ENCODE measurements at regions not wholly inside any gene's neighbourhood (a gene's known extent, or its start where the extent isn't known, plus 50 kb on each side); places are given as distances from the start of the nearest gene placed in this dataset.

GRCh38 chr5:124561451-124561850 is 185.0 kb downstream of the ZNF608 start:
- DNase-seq (ENCODE audit: low spot score in 2 of 2) = no peak
- H3K36me3 Mint-ChIP-seq = no peaks in the 10 kb centered on the region
- no peak overlapping the region for H3K27ac Mint-ChIP-seq
- no peak for ATAC-seq
- peaks cover 8 to 11% of the 10 kb centered on the region in 2 donors for H3K9me3 Mint-ChIP-seq

- no peak for ATAC-seq
- H3K36me3 Mint-ChIP-seq = no peaks in the 10 kb centered on the region
Measured at GRCh38 chr5:124560370-124560769, 186.1 kb downstream of the ZNF608 start.

DNA sequence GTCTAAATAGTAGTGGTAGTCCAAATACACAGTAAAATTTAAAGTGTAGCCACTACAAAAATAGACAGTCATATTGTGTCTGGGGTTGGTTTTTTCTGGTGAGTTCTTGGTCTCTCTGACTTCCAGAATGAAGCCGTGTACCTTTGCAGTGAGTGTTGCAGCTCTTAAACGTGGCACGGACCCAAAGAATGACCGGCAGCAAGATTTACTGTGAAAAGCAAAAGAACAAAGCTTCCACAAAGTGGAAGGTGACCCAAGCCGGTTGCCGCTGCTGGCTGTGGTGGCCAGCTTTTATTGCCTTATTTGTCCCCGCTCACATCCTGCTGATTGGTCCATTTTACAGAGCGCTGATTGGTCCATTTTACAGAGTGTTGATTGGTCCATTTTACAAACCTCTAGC is 188.7 kb downstream of the ZNF608 start:
- no peak overlapping the region for H3K27ac Mint-ChIP-seq
- ATAC-seq (no peak), DNase-seq (ENCODE audit: low spot score in 2 of 2) (no peak)
- H3K9me3 Mint-ChIP-seq = peaks cover 4 to 8% of the 10 kb centered on the region in 2 donors
- no peaks in the 10 kb centered on the region for H3K36me3 Mint-ChIP-seq

More at GRCh38 chr5:124560370-124560769, 186.1 kb downstream of the ZNF608 start:
- Mint-ChIP-seq H3K27ac (no peak overlapping the region), H3K9me3 (peaks cover 7 to 8% of the 10 kb centered on the region in 2 donors)
- DNase-seq (ENCODE audit: low spot score in 2 of 2) = no peak

DNA sequence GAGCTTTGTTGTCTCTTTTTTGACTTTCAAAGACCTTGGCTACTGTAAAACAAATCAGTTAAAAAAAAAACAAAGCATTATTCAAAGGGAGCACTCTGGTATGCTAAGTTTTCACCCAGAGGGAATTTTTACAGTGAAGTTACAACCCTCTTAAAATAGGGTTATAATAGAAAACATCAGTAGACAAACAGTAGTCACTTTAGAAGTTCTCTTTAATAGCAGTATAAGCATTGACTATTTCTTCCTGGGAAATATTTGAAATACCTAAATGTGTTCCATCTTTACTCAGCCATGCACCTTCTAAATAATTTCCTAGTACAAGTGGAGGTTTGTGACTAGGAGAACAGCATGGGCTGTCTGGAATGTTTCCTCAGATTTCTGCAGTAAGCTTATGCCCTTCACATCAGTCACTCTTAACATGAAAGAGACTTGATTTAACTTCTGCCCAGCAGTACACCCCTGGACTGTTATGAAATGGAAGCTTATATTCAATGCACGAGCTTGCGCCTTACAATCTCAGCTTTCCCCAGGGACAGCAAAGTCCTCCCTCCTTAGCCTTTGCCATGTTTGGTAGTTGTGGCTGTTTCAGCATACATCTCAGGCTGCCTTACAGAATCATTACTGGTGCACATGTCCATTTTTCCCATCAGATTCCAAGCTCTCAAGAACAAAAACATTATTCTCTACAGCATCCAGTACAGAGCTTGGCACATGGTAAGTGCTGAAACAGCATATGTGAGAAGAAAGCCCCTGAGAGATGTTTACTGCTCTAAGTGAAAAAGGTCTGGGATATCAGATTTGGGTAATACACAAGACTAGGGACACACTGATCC is 191.5 kb downstream of the ZNF608 start:
- Mint-ChIP-seq H3K27ac (no peak overlapping the region), H3K36me3 (no peaks in the 10 kb centered on the region), H3K9me3 (peaks cover 0 to 11% of the 10 kb centered on the region in 2 donors)
- no peak for DNase-seq (ENCODE audit: low spot score in 2 of 2)
- ATAC-seq = no peak

DNA sequence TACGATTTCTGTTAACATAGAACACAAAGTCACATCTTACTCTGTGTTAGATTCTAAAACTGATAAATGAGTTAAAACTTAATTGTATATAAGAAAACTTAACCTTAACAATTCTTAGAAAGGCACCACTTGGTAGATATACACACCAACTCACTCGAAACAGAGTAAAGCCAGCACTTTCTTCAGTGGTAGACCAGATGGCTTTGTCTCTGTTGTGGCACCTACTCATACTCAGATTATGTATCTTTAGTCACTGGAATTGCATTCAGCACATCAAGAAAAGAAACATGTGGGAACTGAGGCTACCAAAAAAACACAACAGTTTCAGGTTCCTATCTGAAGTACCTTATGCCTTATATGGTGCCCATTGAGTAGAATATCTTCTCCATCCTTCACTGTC is 192.5 kb downstream of the ZNF608 start:
- H3K9me3 Mint-ChIP-seq = peaks cover 0 to 7% of the 10 kb centered on the region in 2 donors
- no peak for ATAC-seq

DNA sequence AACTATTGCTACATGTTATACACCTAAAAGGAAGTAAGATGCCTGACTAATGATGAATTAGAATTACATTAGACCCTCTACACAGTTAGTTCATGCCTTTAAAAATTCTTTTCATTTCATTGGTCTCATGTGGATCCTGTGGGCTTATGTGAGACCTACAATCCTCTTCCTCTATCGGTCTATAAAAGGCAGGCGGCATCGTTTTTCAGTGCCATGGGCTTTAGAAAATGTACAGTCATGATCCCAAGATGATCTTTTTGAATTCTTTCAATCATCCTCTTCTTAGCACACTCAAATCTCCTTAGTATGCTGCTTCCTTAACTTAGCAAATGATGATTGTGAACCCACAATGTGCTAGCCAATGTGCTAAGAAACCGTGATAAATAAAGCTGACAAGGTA is 193.9 kb downstream of the ZNF608 start:
- DNase-seq (ENCODE audit: low spot score in 2 of 2) (no peak), ATAC-seq (no peak)
- no peaks in the 10 kb centered on the region for H3K36me3 Mint-ChIP-seq
- H3K9me3 Mint-ChIP-seq = peaks cover 0 to 7% of the 10 kb centered on the region in 2 donors
- no peak overlapping the region for H3K27ac Mint-ChIP-seq

More for the DNA sequence above, 192.5 kb downstream of the ZNF608 start:
- no peak overlapping the region for H3K27ac Mint-ChIP-seq
- no peaks in the 10 kb centered on the region for H3K36me3 Mint-ChIP-seq
- no peak for DNase-seq (ENCODE audit: low spot score in 2 of 2)

GRCh38 chr5:124551939-124552279 is 194.5 kb downstream of the ZNF608 start:
- ATAC-seq = no peak
- no peak for DNase-seq (ENCODE audit: low spot score in 2 of 2)
- no peaks in the 10 kb centered on the region for H3K36me3 Mint-ChIP-seq
- peaks cover 0 to 3% of the 10 kb centered on the region in 2 donors for H3K9me3 Mint-ChIP-seq
- no peak overlapping the region for H3K27ac Mint-ChIP-seq

DNA sequence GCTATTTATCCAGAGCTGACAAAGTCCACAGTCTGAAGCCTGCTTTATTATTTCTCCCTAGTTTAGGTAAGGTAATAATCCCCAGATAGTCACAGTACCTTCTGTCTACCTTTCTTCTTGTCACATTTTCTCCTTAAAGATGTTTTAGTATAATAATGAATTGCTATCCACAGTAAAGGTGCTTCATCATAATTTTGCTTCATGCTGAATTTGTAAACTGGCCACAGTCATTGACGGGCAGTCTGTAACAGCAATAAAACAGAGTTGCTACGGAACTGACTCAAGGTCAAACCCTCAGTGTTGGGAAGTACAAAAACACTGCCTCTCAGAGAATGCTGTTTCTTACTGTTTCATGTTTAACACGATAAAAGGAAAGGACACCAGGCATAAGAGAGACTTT is 195.7 kb downstream of the ZNF608 start:
- no peak for ATAC-seq
- Mint-ChIP-seq H3K27ac (no peak overlapping the region), H3K9me3 (peaks cover 0 to 3% of the 10 kb centered on the region in 2 donors), H3K36me3 (no peaks in the 10 kb centered on the region)
- DNase-seq (ENCODE audit: low spot score in 2 of 2) = no peak

GRCh38 chr5:124549891-124550436 is 196.5 kb downstream of the ZNF608 start:
- Mint-ChIP-seq H3K27ac (no peak overlapping the region), H3K36me3 (no peaks in the 10 kb centered on the region), H3K9me3 (peaks cover 0 to 3% of the 10 kb centered on the region in 2 donors)
- DNase-seq (ENCODE audit: low spot score in 2 of 2) = no peak
- no peak for ATAC-seq

DNA sequence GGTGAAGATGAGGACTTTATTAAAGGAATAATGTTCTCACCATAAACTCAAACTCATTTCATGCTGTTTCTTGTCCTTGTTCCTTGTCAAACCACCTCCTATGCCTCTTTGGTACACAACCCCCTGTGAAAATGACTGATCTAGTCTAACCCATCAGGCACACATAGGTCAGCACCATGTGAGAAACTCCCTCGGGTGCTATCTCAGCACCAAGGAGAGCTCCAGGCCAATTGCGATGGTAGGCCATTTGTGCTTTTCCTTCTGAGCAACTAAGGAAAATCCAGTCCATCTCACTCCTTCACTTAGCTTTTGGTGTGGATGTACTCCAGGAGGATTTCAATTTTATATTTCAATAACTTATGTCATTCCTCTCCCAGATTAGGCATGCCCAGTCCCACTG is 199.8 kb downstream of the ZNF608 start:
- ATAC-seq (no peak), DNase-seq (ENCODE audit: low spot score in 2 of 2) (no peak)
- no peaks in the 10 kb centered on the region for H3K36me3 Mint-ChIP-seq
- H3K9me3 Mint-ChIP-seq = peaks cover 5 to 9% of the 10 kb centered on the region in 2 donors
- H3K27ac Mint-ChIP-seq = no peak overlapping the region

GRCh38 chr5:124544366-124545055 is 201.9 kb downstream of the ZNF608 start:
- Mint-ChIP-seq H3K36me3 (no peaks in the 10 kb centered on the region), H3K27ac (no peak overlapping the region), H3K9me3 (peaks cover 5 to 12% of the 10 kb centered on the region in 2 donors)
- ATAC-seq = peak in 1 of 2 donors; percentile 33
- no peak for DNase-seq (ENCODE audit: low spot score in 2 of 2)

DNA sequence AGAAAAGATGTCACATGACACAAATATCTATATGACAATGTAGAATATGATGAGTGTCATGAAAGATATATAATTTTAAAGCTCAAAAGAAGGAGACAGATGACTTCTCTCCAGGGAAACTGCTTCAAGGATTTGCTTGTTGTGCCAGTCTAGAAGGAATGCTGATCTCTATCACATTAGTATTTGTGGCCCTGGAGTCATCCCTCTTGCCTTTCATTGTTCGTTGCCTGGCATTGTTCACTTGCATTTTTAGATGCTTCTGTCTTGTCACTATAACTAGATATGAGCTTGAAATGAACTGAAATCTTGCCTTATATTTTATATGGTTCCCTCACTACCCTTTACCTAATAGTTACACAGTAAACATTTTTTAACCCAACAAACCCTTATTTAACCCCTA is 207.5 kb downstream of the ZNF608 start:
- no peak for ATAC-seq
- peaks cover 10 to 25% of the 10 kb centered on the region in 2 donors for H3K9me3 Mint-ChIP-seq
- no peak overlapping the region for H3K27ac Mint-ChIP-seq
- H3K36me3 Mint-ChIP-seq = peaks cover 0 to 4% of the 10 kb centered on the region in 2 donors
- DNase-seq (ENCODE audit: low spot score in 2 of 2) = no peak

DNA sequence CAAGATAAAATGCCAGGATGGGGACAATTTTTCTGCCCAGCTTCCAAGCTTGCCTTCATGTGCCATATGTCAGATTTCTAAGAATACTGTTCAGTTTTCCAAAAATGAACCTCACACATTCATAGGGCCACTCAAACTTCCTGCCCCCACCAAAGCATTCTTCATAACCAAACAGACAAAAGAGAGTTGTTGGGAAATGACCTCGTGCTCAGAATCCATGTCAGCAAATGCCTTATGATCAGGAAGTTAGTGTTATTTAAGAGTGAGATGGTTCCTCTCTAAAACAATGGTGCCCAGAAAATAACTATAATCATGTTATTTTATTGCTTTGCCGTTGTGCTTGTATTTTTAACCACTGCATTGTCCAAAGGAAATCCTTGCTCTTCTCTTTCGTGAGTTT is 208.2 kb downstream of the ZNF608 start:
- DNase-seq (ENCODE audit: low spot score in 2 of 2) (no peak), ATAC-seq (no peak)
- Mint-ChIP-seq H3K27ac (no peak overlapping the region), H3K9me3 (peaks cover 13 to 29% of the 10 kb centered on the region in 2 donors), H3K36me3 (peaks cover 0 to 4% of the 10 kb centered on the region in 2 donors)

DNA sequence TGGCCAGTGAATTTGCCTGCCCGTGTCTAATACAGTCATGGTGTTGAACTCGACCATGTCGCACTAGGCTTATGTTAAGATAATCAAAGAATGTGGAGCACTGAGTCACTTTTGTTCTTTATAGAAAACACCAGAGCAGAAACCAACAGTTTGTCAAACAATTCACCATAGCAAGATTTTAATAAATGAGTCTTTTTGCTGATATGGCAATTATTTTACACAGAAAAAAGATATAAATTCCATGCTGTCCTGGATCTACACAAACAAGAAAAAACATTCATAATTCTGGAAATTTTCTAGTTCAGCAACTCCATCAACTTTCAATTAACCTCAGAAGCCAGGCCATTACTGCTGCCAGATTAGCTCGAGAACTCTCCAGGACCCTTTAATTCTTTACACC is 208.9 kb downstream of the ZNF608 start:
- DNase-seq (ENCODE audit: low spot score in 2 of 2) (no peak), ATAC-seq (no peak)
- no peak overlapping the region for H3K27ac Mint-ChIP-seq
- H3K36me3 Mint-ChIP-seq = peaks cover 0 to 4% of the 10 kb centered on the region in 2 donors
- peaks cover 15 to 30% of the 10 kb centered on the region in 2 donors for H3K9me3 Mint-ChIP-seq

DNA sequence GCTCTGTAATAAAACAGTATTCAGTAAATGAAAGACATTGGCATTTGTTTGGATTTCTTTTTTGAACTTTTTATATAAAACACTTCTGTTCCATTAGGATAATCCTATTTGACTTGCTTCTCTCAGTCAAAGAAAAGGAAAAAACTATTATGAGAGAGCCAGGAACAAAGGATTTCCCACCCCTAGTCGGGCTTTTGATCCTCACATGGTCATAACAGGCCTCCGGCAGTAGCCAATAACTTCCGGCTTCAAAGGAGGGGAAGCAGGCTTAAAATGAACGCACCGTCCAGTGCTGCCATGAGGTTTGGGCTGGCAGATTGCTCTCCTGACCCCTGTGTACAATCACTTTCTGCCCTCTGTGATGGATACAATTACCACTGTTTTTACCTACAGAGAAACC is 209.3 kb downstream of the ZNF608 start:
- H3K9me3 Mint-ChIP-seq = peaks cover 13 to 27% of the 10 kb centered on the region in 2 donors
- H3K36me3 Mint-ChIP-seq = peaks cover 0 to 4% of the 10 kb centered on the region in 2 donors
- H3K27ac Mint-ChIP-seq = no peak overlapping the region
- ATAC-seq = no peak
- DNase-seq (ENCODE audit: low spot score in 2 of 2) = no peak

DNA sequence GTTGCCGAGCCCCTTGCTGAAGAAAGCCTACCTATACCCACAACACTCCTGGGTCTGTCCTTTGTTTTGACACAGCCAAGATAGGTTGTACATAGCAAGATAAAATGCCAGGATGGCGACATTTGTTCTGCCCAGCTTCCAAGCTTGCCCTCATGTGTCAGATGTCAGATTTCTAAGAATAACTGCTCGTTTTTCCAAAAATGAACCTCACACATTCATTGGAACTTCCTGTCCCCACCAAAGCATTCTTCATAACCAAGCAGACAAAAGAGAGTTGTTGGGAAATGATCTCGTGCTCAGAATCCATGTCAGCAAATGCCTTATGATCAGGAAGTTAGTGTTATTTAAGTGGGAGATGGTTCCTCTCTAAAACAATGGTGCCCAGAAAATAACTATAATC is 210.1 kb downstream of the ZNF608 start:
- H3K27ac Mint-ChIP-seq = no peak overlapping the region
- H3K36me3 Mint-ChIP-seq = peaks cover 0 to 4% of the 10 kb centered on the region in 2 donors
- peaks cover 10 to 25% of the 10 kb centered on the region in 2 donors for H3K9me3 Mint-ChIP-seq
- ATAC-seq (no peak), DNase-seq (ENCODE audit: low spot score in 2 of 2) (no peak)

GRCh38 chr5:124530916-124531315 is 215.5 kb downstream of the ZNF608 start:
- peaks cover 4 to 7% of the 10 kb centered on the region in 2 donors for H3K36me3 Mint-ChIP-seq
- H3K27ac Mint-ChIP-seq = no peak overlapping the region
- DNase-seq (ENCODE audit: low spot score in 2 of 2) (no peak), ATAC-seq (no peak)
- peaks cover 26% of the 10 kb centered on the region in 2 donors for H3K9me3 Mint-ChIP-seq
